IPS-18a (cell line): ENCODE measurements at regions not wholly inside any gene's neighbourhood (a gene's known extent, or its start where the extent isn't known, plus 50 kb on each side); places are given as distances from the start of the nearest gene placed in this dataset.

Experiments
- H3K27ac ChIP-seq: one replicate; pipeline ENCODE4 v1.5.1; 2013; ENCODE audit warnings: low read length
- H3K27me3 ChIP-seq: one replicate; pipeline ENCODE4 v1.6.1; 2013; ENCODE audit warnings: mild to moderate bottlenecking, low read length; ENCODE audit not compliant: control insufficient read depth, insufficient read depth
- H3K36me3 ChIP-seq: one replicate; pipeline ENCODE4 v1.6.1; 2013; ENCODE audit warnings: low read depth, low read length; ENCODE audit not compliant: control insufficient read depth
- H3K4me1 ChIP-seq: one replicate; pipeline ENCODE4 v1.6.1; 2013; ENCODE audit warnings: low read depth, low read length; ENCODE audit not compliant: control insufficient read depth
- H3K4me3 ChIP-seq: one replicate; pipeline ENCODE4 v1.5.1; 2013; ENCODE audit warnings: low read length
- H3K9ac ChIP-seq: one replicate; pipeline ENCODE4 v1.6.1; 2013; ENCODE audit warnings: mild to moderate bottlenecking, low read length, moderate library complexity
- H3K9me3 ChIP-seq: one replicate; pipeline ENCODE4 v1.6.1; 2013; ENCODE audit warnings: low read depth, low read length; ENCODE audit not compliant: control insufficient read depth

DNA sequence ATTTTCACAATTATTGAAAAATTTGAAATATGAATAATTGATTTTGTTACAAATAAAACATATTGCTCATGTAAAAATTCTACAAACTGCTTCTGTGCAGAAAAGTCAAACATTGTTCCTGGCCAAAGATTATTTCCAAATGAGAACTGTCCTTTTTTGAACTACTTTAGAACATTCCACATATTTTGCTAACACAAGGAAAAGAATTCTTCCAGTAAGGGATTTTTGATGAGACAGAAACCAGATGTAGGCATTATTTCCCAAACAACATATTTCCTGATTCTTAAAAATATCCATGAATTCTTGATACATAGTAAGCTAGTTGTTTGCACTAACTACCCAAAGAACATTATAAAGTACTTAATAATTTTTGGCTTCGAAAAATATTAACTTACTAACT is 715.2 kb downstream of the CCDC85A start:
- Histone ChIP-seq H3K4me1 (no peaks in the 10 kb centered on the region), H3K27me3 (no peaks in the 10 kb centered on the region), H3K36me3 (no peaks in the 10 kb centered on the region), H3K4me3 (no peak overlapping the region), H3K9ac (no peak overlapping the region), H3K9me3 (no peaks in the 10 kb centered on the region), H3K27ac (no peak overlapping the region)

DNA sequence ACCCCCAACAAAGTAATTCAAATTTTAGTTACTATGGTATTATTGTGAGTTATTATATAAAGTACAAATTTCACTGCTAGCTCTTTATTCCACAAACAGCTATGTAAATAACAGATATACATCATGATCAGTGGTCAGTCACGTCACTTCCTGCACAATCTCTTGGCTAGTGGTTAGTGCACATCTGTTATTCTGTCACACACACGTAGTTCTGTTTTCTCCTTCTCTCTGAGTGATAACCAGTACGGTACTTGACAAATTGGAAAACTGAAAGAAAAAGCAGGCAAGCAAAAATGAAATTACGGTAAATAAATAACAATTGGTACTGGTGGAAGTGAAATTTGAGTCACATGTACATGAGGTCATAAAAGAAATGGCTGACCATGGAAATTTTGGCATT is 728.7 kb downstream of the CCDC85A start:
- H3K9ac ChIP-seq = no peak overlapping the region
- peaks cover 4% of the 10 kb centered on the region for H3K9me3 ChIP-seq
- H3K27me3 ChIP-seq = no peaks in the 10 kb centered on the region
- no peak overlapping the region for H3K27ac ChIP-seq
- H3K4me1 ChIP-seq = no peaks in the 10 kb centered on the region
- no peaks in the 10 kb centered on the region for H3K36me3 ChIP-seq
- H3K4me3 ChIP-seq = no peak overlapping the region

DNA sequence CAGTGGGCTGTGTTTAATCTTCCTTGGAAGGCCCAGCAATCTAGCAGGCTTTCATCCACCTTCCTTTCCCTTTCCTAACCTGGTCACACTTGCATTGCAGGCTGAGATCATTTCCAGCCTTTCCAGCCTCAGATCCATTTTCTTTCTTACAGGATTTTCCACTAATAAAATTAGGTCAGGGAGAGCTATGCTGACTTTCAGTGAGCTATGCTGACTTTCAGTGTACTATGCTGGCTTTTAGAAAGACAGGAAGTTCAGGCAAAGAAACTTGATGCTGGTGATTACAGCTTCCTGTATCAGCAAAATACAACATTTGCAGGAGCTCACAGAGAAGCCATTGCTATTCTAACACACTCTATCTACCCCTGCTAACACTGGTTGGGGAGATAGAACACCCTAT is 735.0 kb downstream of the CCDC85A start:
- Histone ChIP-seq H3K27ac (no peak overlapping the region), H3K36me3 (no peaks in the 10 kb centered on the region)

DNA sequence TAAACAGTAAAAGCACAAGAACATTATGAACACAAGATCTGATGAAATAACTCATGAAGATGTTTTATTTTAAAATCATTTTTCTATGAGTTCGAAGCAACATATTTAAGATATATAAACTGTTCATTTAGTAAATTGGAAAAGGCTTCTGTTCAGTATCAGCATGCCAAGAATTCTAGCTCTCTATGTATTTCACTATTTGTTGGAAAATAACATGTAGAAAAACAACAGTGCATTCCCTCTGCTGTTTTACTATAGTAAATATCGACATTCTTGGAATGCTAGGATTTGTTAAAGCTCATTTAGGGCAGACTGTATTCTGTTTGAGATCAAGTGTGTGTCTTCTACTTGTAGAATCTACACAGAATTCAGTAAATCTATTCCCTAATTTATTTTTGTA is 750.2 kb downstream of the CCDC85A start:
- no peak overlapping the region for H3K9ac ChIP-seq

More for the DNA sequence above, 735.0 kb downstream of the CCDC85A start:
- Histone ChIP-seq H3K4me1 (no peaks in the 10 kb centered on the region), H3K9me3 (peaks cover 4% of the 10 kb centered on the region), H3K9ac (no peak overlapping the region), H3K27me3 (no peaks in the 10 kb centered on the region), H3K4me3 (no peak overlapping the region)

DNA sequence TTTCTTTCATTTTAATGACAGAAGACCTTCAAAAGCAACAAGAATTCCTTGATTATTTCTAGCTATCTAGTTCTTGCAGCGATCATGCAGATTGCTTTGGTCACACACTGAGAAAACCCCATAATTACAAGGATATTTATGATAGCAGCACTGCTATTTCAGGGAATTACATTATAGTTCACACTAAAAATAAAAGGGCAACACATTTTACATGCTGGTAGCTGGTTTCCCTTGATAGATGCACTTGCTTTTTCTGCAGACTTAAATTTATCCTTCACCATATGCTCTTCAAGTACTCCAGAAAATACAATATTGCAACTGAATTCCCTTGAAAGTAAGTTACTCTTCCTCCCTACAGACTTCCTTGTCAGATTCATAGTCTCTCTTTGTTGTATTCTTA is 751.1 kb downstream of the CCDC85A start:
- no peak overlapping the region for H3K9ac ChIP-seq
- H3K4me1 ChIP-seq = peaks cover 3% of the 10 kb centered on the region
- no peaks in the 10 kb centered on the region for H3K27me3 ChIP-seq
- no peak overlapping the region for H3K4me3 ChIP-seq
- H3K9me3 ChIP-seq = no peaks in the 10 kb centered on the region
- no peaks in the 10 kb centered on the region for H3K36me3 ChIP-seq
- no peak overlapping the region for H3K27ac ChIP-seq

More for the DNA sequence above, 750.2 kb downstream of the CCDC85A start:
- Histone ChIP-seq H3K36me3 (no peaks in the 10 kb centered on the region), H3K4me1 (peaks cover 3% of the 10 kb centered on the region), H3K27ac (no peak overlapping the region), H3K4me3 (no peak overlapping the region), H3K9me3 (no peaks in the 10 kb centered on the region), H3K27me3 (no peaks in the 10 kb centered on the region)

DNA sequence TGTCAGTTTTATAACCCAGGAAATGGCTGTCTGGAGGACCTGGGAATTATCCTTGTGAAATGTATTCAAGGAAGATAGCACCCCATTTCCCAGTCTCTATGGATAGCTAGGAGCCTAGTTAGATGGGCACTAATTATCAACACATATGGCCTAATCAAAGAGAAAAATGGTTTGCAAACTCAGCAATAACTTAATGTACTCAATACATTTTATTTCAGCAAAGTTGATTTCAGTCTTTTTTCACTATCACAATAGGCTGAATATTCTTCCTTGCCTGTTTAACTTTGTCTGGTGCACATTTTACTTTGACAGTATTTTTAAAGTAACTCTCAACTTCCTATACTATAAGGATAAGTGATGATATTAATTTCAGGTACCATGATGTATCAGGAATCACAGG is 756.3 kb downstream of the CCDC85A start:
- Histone ChIP-seq H3K27ac (no peak overlapping the region), H3K4me1 (peaks cover 3% of the 10 kb centered on the region), H3K4me3 (no peak overlapping the region), H3K27me3 (no peaks in the 10 kb centered on the region), H3K9ac (no peak overlapping the region), H3K9me3 (no peaks in the 10 kb centered on the region), H3K36me3 (no peaks in the 10 kb centered on the region)

DNA sequence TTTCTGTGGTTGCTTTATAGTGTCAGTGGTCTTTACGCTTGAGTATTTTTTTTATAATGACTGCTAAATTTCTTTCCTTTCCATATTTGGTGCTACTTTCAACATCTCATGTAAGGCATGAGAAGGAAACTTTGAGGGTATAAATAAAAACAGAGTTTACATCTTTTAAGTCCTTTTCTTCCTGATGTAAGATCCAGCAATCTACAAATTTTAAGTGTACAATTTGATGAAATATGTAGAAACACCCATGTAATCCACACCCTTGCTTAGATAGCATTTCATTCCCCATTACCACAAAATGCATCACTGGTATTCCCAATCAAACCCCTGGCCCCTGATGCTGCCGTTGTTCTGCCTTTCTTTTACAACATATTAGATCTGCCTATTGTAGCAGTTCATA is 769.1 kb downstream of the CCDC85A start:
- Histone ChIP-seq H3K9ac (no peak overlapping the region), H3K4me3 (no peak overlapping the region), H3K27me3 (no peaks in the 10 kb centered on the region), H3K36me3 (no peaks in the 10 kb centered on the region), H3K9me3 (peaks cover 8% of the 10 kb centered on the region), H3K27ac (no peak overlapping the region), H3K4me1 (no peaks in the 10 kb centered on the region)

DNA sequence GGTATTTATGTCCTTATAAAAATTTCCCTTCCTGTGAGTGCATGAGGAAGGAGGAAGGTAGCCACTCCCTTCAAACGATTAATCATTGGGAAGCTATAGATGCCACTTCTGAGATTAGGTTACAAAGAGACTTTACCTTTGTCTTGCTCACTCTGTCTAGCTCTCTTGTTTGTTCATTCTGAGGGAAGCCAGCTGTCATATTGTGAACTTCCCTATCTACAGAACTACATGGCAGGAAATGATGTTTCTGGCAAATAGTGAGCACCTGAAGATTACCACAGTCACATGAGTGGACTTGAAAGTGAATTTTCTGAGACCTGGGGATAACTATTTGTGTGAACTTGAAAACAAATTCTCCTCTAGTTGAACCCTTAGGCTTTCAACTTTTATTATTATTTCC is 776.8 kb downstream of the CCDC85A start:
- Histone ChIP-seq H3K4me1 (no peaks in the 10 kb centered on the region), H3K27me3 (no peaks in the 10 kb centered on the region), H3K4me3 (no peak overlapping the region), H3K9ac (no peak overlapping the region), H3K9me3 (no peaks in the 10 kb centered on the region), H3K36me3 (no peaks in the 10 kb centered on the region), H3K27ac (no peak overlapping the region)

DNA sequence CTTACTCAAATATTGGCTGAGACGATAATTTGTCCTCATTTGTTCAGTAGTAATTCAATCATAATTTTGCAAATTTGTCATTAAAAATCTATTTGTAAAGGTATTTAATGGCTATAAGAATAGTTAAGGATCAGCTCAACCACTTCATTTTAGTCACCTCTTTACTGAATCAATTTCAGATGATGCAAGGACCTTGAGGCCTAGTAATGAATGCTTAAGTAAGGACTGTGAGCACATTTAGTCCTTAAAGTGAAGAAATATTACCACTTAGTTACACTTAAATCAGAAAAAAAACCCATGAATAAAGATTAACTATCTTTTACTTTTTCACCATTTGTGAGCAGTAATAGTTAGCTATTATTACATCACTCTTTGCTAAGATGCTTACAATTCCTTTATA is 778.9 kb downstream of the CCDC85A start:
- Histone ChIP-seq H3K27ac (no peak overlapping the region), H3K27me3 (no peaks in the 10 kb centered on the region), H3K4me3 (no peak overlapping the region), H3K9me3 (no peaks in the 10 kb centered on the region), H3K4me1 (no peaks in the 10 kb centered on the region), H3K9ac (no peak overlapping the region), H3K36me3 (no peaks in the 10 kb centered on the region)

DNA sequence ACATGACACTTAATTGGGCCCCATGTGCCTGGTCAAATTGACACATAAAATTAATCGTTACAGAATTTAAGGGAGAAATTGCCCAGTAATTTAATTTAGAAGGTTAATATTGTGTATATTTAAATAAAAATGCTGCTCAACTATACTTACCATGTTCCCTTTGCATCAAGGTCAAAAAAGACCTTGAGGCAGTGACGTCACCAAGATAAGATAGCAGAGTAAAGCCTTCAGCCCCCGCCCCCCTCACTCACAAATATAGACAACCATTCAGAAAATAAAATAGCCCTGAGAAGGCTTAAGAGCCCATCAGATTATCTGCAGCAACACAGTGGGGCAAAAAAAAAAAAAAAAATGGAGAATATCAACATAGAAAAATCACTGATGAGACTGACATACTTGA is 785.7 kb downstream of the CCDC85A start:
- no peaks in the 10 kb centered on the region for H3K27me3 ChIP-seq

DNA sequence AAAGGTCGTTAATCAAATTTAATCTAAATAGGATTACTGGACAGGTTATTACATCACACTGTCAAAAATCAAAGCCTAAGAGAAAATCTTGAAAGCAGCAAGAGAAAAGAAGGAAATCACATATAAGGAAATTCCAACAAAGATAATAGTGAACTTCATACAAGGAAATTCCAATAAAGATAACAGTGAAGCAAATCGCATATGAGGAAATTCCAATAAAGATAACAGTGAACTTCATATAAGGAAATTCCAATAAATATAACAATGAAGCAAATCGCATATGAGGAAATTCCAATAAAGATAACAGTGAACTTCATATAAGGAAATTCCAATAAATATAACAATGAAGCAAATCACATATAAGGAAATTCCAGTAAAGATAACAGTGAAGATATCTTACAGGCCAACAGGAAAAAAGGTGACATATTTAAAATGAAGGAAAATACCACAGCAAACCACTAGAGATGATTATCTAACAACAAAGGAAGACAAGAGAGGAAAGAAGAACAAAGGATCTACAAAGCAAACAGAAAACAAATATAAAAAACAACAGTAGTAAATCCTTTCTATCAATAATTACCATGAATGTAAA is 787.7 kb downstream of the CCDC85A start:
- no peak overlapping the region for H3K9ac ChIP-seq
- no peak overlapping the region for H3K27ac ChIP-seq
- no peaks in the 10 kb centered on the region for H3K27me3 ChIP-seq
- H3K9me3 ChIP-seq = no peaks in the 10 kb centered on the region
- H3K36me3 ChIP-seq = no peaks in the 10 kb centered on the region
- H3K4me1 ChIP-seq = no peaks in the 10 kb centered on the region
- H3K4me3 ChIP-seq = no peak overlapping the region

More for the DNA sequence above, 785.7 kb downstream of the CCDC85A start:
- H3K36me3 ChIP-seq = no peaks in the 10 kb centered on the region
- H3K9me3 ChIP-seq = no peaks in the 10 kb centered on the region
- no peak overlapping the region for H3K9ac ChIP-seq
- H3K4me1 ChIP-seq = no peaks in the 10 kb centered on the region
- H3K27ac ChIP-seq = no peak overlapping the region
- H3K4me3 ChIP-seq = no peak overlapping the region

DNA sequence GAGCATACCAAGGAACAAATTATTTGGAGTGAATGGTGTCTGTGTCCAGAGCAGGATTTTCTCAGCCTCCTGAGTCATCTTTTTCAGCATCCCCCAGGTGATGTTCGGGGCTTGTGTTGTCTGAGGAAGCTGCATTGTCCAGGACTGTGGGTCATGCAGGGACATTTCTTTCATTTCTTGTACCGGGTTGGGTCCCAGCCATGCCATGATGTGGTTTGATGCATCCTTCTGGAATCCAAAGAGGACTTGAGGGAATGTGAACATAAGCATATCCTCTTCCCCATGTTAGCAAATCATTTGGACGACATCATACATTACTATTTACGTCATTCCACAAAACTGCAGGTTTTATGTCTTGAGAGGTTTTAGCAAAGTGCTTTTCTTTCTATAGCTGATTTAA is 797.8 kb downstream of the CCDC85A start:
- H3K36me3 ChIP-seq = no peaks in the 10 kb centered on the region
- H3K27me3 ChIP-seq = no peaks in the 10 kb centered on the region
- no peaks in the 10 kb centered on the region for H3K9me3 ChIP-seq
- no peak overlapping the region for H3K27ac ChIP-seq
- H3K4me3 ChIP-seq = no peak overlapping the region
- H3K9ac ChIP-seq = no peak overlapping the region
- H3K4me1 ChIP-seq = no peaks in the 10 kb centered on the region
